ENCODE measurements at regions not wholly inside any gene's neighbourhood (a gene's known extent, or its start where the extent isn't known, plus 50 kb on each side); places are given as distances from the start of the nearest gene placed in this dataset.
"Not testable (repeated sequence)": the region's sequence is repeated elsewhere in the genome, so short reads cannot be mapped to it uniquely, and the experiment has no call there.

GRCh38 chr6:145266432-145267075 is 468.8 kb downstream of the EPM2A start:
- DNase-seq: no peak

GRCh38 chr6:145267076-145267867 is 468.0 kb downstream of the EPM2A start:
- no peak for DNase-seq

GRCh38 chr6:145270464-145270863 is 464.9 kb downstream of the EPM2A start:
- no peak for DNase-seq

DNA sequence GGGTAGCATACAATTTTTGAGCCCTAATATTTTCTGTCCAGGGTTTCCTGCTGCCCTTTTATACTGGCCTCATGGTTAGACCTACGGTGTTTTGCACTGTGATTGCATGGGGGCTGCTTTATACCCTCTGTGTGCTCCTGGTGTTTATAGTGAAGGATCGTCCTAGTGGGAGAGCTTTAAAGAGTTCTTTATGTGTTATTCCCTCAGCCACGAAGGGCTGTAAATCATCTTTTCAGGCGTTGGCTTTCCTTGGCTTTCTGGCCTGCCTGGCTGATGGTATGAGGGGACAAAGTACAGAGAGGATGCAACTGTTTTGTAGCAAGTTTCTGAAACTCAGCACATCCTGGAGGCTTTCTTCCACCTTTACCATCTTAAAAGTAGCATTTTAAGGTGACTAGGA is 464.3 kb downstream of the EPM2A start:
- no peak for DNase-seq

DNA sequence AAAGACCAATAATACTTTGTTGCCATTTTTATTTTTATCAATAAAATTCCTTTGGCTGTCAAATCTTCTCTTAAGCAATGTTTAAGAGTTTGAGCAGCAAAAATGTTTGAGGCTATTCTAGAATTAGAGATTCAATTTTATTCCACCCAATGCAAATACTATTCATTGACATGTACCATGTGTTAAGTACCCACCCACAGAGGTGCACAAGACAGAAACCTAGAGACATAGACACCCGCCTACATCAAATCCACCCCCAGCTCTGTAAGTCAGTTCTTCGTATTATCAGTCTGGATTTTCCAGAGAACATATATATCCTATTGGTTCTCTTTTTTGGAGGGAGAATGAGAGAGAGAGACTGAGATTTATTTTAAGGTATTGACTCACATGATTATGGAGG is 463.7 kb downstream of the EPM2A start:
- DNase-seq: no peak

- DNase-seq: peak; percentile 78 to 92
Observed at GRCh38 chr6:145272246-145272645, 463.1 kb downstream of the EPM2A start.

- no peak for DNase-seq
Observed at GRCh38 chr6:145273136-145273535, 462.2 kb downstream of the EPM2A start.

GRCh38 chr6:145274083-145274482 is 461.2 kb downstream of the EPM2A start:
- no peak for DNase-seq

- DNase-seq: no peak
Observed at GRCh38 chr6:145275019-145275418, 460.3 kb downstream of the EPM2A start.

- no peak for DNase-seq
Observed at GRCh38 chr6:145275787-145276186, 459.5 kb downstream of the EPM2A start.

DNA sequence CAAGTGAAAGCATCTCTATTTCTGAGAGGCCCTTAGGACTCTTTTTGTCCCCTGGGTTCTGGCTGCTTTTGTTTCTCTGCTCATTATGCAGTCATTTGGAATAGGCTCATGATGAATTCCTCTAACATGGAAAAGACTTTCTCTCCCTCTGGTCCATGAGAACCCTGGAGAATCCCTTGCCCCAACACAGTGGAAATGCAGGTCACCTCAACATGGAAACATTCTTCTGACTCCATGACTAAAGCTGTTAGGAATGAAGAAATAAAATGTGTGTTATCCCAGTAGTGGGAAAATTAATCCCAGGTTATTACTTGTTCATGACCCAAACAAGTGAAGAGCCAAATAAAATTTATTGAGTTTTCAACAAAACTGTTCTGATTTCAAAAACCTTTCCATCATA is 458.6 kb downstream of the EPM2A start:
- no peak for DNase-seq

- no peak for DNase-seq
Observed at GRCh38 chr6:145277358-145278086, 457.8 kb downstream of the EPM2A start.

- DNase-seq: no peak
Observed at GRCh38 chr6:145278163-145278807, 457.0 kb downstream of the EPM2A start.

DNA sequence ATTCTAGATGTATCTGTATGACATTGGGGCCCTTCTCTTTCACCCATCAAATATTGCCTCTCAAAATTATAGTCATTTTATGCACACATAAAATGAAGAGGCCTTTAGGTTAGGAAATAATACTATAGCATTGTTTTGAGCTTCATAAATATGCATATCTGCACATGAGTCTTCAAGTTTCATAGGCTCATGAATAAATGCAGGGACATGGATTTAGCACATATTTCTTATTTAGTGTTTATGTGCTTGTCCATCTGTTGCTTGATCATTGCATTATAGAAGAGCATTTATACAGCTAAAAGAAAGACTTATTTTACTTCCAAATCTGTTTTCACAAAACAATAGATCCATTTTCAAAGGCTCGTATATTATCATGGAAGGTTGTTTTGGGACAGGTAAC is 455.8 kb downstream of the EPM2A start:
- DNase-seq: no peak

- no peak for DNase-seq
Observed at GRCh38 chr6:145279993-145280392, 455.3 kb downstream of the EPM2A start.

GRCh38 chr6:145283209-145283608 is 452.1 kb downstream of the EPM2A start:
- DNase-seq: not testable (repeated sequence)

GRCh38 chr6:145283856-145284255 is 451.5 kb downstream of the EPM2A start:
- no peak for DNase-seq

DNA sequence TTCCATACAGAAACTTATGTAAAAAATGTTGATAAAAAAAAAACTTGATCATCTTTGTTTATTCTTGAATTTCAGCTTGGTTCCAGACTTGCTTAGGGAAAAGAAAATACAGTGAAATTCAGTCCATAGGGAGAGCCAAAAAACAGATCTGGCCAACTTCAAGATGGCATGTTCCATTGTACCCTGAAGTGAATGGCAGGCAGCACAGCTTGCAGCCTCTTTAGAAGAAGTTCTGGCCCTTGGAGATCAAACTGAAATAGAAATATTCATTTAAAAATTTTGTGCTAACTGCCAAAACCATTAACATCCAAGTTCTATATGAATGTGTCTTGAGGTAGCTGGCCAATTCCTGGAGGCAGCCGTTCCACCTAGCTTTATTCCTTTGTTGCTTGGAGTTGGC is 448.4 kb downstream of the EPM2A start:
- DNase-seq: no peak

DNA sequence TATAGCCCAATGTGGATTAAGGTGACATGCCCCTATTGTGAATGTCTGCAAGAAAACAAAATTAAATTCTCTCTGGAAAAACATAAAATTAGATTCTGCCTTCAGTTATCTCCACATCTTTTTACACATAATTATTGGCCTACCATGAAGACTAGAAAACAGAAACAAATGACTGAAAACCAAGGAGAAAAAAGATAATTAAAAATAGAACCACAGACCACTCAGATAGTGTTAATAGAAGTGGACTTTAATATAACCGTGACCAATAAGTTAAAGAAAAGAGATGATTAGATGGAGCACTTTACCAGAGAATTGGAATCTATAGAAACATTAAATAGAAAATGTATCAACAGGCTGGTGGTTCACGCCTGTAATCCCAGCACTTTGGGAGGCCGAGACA is 445.7 kb downstream of the EPM2A start:
- DNase-seq: no peak

DNA sequence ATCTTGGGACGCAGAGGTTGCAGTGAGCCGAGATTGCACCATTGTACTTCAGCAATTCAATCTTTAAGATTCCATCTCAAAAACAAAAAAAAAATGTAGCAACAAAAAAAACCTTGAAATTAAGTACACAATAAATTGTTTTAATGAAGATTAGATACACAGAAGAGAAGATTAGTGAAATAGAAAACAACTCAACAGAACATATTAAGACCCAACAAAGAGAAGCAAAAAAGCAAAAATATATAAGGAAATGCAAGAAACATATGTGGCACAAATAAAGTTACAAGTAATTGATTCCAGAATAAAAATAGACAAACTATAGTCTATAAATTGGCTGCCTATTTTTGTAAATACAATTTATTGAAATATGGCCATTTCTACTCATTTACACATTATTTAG is 445.2 kb downstream of the EPM2A start:
- DNase-seq: no peak

DNA sequence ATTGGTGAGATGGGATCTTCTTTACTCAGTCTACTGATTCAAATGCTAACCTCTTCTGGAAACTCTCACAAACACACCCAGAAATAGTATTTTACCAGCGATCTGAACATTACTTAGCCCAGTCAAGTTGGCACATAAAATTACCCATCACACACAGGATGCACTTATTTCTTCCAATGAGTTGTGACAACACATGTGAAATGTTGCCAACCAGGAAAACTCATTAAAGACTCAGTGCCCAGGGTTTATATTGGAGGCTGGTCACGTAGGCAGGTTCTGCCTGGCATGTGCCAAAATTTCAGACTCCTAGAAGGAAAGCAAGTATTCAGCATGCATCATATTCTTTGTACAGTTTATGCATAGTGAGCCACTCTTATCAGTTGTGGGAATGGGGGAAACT is 443.3 kb downstream of the EPM2A start:
- DNase-seq: no peak

GRCh38 chr6:145294942-145295341 is 440.4 kb downstream of the EPM2A start:
- no peak for DNase-seq

- no peak for DNase-seq
Observed at GRCh38 chr6:145295746-145296145, 439.6 kb downstream of the EPM2A start.
